Fibroblast of peridontal ligament (primary cell): ENCODE measurements at regions not wholly inside any gene's neighbourhood (a gene's known extent, or its start where the extent isn't known, plus 50 kb on each side); places are given as distances from the start of the nearest gene placed in this dataset.

ENCODE experiments used
- DNase-seq: peaks from one replicate; pipeline ENCODE4 v3.0.0-alpha.2; 2010; ENCODE audit errors: extremely low read depth

DNA sequence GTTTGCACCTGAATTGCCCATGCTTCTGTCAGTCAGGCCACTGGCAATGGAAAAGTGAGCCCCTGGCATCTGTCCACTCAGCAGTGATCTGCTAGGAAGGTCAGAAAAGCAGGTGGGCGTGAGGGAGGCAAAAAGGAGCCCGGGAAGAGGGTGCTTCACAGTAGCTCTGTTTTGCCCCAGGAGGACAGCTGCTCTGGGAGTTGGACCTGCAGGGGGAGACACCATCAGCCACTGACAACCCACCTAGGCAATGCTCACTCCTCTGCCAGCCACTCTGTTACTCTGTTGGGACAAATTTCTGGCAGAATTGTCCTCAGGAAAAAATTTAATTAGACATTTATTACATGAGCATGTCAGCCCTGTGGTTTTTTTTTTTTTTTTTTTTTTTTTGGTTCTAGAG lies 146.4 kb downstream of the LRIG2 start:
- no peak for DNase-seq

DNA sequence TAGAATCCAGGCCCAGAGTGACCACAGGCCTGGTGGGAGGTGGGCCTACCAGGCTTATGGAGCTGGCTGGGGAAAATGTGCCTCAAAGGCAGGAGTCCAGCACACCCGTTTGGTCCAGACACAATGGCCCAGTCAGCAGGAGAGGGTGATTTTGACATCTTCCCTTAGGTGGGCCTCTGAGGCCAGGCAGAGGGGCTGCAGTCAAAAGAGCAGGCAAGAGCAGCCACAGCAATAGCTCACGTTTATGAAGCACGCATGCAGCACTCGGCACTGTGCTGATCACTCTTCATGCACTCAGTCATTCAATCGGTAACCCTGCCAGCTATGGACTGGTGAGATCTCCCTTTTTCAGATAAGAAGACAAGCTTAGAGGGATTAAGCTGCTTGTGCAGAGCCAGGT lies 146.8 kb downstream of the LRIG2 start:
- no peak for DNase-seq

DNA sequence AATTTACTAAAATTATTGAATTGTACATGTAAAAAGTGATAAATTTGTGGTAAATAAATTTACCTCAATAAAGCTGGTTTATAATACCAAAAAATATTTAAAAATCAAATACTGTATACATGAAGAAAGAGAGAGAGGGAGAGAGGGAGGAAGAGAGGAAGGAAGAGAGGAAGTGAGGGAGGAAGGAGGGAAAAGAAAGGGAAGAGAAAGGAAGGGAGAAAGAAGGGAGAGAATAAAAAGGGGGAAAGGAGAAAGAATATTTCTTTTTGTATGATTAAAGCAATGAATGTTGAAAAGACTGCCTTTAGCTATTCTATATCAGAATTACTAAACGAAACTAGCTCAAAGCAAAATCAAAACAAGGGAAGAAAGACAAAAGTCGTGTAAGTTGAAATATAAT lies 150.0 kb downstream of the LRIG2 start:
- no peak for DNase-seq

DNA sequence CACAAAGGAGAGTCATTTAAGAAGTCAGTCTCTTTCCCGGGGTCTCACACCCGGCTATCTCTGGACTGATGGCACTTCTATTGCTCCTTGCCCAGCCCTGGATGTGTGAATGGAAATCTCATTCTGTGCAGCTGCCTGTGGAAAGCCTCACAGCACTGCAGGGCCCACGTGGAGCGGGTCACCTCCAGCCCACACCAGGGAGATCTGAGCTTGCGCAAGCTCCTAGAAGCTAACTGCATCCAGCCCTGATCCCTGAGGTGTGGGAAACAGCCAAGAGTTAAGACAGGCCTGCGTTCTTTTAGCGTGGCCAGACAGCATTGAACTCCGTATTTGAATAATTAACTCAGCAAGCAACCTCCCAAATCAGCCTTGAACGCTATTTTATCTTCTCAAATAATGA lies 150.5 kb downstream of the LRIG2 start:
- DNase-seq: peak; percentile 8

DNA sequence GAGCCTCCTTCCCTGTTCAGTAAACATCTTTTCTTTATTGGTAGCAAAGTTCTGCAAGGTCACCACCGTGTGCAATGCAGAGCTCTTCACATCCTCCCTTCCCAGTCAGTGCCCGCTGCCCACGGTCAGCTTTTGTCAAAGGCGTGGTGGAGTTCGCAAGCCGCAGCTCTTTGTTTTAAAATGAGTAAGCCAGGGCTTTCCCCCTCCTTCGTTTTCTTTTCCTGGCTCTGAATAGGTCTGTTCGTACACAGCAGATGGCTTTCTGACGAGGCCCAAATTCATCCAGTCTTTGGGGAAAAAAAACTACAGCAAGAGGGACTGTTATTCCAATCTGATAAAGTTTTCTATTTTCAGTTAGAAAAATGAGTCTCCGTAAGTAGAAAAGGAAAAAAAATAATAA lies 153.2 kb downstream of the LRIG2 start:
- no peak for DNase-seq

- DNase-seq: no peak
These were observed 158.4 kb upstream of the MAGI3 start for GRCh38 chr1:113231866-113232265.

GRCh38 chr1:113233441-113233840 lies 156.9 kb upstream of the MAGI3 start:
- no peak for DNase-seq

DNA sequence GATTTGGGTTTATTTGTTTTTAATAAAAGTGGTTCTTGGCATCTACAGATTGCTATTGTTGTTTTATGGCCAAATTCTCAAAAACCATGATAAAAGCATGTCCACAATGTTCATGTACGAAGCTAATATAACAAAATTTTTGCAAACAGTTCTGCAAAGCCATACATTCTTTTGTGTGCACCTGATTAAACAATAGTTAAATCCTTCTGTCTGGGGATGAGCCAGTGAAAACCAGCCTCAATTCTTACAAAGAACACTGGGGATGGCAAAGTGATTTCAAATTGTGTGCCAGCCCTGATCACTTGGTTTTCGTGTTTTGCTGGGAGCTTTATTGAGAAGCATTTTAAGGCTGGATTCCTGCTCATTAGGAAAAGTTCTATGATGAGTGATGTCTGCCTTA lies 149.1 kb upstream of the MAGI3 start:
- DNase-seq: no peak

- DNase-seq: no peak
These were observed 147.8 kb upstream of the MAGI3 start for GRCh38 chr1:113242481-113242880.

- no peak for DNase-seq
These were observed 146.8 kb upstream of the MAGI3 start for GRCh38 chr1:113243529-113243928.

GRCh38 chr1:113244112-113244820 lies 146.0 kb upstream of the MAGI3 start:
- no peak for DNase-seq

- no peak for DNase-seq
These were observed 145.1 kb upstream of the MAGI3 start for GRCh38 chr1:113245252-113245651.

DNA sequence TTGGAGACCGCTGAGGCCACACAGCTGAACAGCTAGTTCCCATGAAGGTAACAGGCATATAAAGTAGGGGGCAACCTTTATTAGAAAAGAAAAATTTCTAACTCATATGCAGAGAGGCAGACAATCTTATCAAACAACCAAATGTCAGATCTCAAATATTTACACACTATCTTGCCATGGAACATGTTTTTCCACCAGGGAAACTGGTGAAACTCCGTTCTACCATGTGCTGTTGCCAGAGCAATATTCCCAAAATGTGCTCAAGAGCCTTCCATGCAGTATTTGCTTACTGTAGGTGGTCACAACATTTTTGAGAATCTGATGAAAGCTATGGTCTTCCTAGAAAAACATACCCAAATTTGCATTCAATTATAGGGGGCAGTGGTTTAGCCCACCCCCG lies 143.4 kb upstream of the MAGI3 start:
- DNase-seq: no peak

DNA sequence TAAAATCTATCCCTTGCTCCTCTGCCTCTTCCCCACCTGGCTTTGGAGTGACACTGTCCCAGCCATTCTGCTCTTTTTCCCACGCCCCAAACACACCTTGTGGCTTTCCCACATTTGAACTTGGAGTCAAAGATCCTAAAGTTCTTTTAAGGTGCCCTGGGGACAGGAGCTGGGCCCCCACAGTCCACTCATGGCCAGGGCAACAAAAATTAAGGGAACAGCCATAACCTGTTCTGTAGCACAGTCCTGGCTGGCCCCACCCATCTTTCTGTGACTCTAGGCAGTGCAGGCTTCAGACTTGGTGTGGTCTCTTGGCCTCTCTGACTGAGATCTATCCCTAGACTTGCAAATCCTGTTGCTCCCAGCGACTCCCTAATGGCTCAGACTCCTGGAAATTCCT lies 143.0 kb upstream of the MAGI3 start:
- no peak for DNase-seq

DNA sequence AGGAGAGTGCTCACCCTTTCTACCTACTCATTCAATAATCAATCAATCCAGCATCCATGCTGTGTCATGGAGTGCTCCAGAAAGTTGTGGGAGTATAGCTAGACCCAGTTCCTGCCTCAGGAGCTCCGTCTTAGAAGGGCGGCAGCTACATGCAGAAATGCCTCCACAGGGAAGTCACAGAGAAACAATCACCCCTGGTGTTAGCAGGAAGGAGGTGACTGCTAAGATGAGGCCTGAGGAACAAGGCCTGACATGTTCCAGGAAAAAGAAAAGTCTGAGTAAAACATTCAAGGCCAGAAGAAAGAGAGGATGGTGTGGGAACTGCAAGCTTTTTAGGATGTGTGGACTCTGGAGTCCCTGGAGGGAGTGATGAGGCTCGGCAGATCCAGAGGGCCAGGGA lies 142.5 kb upstream of the MAGI3 start:
- no peak for DNase-seq

GRCh38 chr1:113248494-113248893 lies 141.8 kb upstream of the MAGI3 start:
- no peak for DNase-seq

DNA sequence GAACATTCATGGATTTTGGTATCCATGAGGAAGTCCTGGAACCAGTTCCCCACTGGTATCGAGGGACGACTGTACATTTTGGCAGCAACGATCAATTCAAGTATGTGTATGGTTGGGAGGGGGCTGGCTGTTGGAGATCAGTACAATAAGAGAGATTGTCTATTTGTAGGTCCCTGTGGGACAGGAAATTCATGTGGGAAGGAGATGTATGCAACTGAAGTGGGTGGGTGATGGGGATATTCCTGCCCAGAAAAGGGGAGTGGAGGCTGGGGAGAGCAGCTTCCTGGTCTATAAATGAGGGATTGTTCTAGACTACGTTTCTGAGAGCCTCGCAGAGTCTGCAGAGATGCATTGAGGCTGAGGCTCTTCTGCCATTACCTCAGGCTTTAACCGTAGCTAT lies 140.2 kb upstream of the MAGI3 start:
- no peak for DNase-seq

- DNase-seq: no peak
These were observed 138.1 kb upstream of the MAGI3 start for GRCh38 chr1:113252166-113252565.

- DNase-seq: no peak
These were observed 137.1 kb upstream of the MAGI3 start for GRCh38 chr1:113253187-113253586.

- no peak for DNase-seq
These were observed 136.7 kb upstream of the MAGI3 start for GRCh38 chr1:113253590-113253989.

- no peak for DNase-seq
These were observed 135.1 kb upstream of the MAGI3 start for GRCh38 chr1:113255038-113255719.

DNA sequence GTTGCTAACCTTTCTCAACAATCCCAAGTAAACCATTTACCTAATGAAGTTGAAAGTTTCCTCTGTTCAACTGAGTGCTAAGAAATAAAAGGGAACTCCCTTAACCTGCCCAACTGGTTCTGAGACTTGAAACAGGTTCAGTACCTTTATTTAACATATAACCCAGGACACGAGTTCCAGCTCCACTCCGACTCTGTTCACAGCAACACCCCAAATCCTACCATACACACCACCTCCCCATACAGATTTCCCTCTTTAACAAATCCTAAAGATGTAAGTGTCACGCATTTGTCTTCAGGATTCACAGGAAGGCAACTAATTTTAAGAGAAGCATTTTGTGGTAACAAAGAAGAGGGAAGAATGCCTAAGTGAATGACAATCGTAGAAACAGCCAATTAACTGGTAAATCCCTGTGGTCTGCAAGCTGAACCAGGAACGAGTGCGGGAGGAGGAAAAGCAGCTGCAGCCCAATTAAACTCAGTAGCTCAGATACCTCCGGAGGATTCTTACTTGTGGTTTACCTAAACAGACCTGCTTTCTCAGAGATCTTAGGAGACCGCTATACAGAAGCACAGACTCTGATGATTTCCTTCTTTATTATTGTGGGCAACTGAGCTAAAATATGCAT lies 134.5 kb upstream of the MAGI3 start:
- no peak for DNase-seq

GRCh38 chr1:113256348-113256729 lies 134.0 kb upstream of the MAGI3 start:
- DNase-seq: no peak
